ENCODE measurements at regions not wholly inside any gene's neighbourhood (a gene's known extent, or its start where the extent isn't known, plus 50 kb on each side); places are given as distances from the start of the nearest gene placed in this dataset.

DNA sequence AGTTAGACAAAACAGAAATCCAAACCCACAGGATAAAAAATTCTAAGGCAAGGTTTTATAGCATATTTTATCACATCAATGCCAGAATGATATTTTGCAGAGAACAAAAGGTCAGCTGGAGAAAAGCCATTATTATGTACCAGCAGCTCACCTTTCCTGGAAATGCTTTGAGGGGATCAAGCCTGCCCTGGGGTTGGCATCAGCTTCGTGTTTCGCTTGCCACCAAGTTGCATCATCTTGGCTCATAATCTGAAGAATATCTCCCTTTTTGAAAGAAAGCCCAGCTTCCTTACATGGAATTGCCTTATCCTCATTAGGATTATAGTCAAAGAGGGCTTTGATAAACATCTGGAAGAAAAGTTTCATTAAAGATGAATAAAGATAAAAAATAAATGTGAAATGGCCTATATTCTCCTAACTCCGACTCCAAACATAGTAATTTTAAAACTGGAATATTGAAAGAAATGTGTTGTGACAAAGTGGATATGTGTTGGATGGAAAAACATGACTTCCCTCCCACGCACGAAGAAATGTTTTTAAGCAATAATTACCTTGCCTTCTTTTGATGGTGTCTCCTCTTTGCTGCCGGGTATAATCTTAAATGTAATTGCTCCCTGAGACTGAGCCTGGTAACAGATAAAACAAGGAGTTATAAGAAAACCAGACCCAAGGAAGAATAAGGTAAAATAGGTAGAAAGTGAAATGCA is 121.3 kb upstream of the ODAD2 start:
- no peak overlapping the region for H3K4me3 ChIP-seq (ENCODE audit: low read depth, low read length)
- TF ChIP-seq, protein P1, sequence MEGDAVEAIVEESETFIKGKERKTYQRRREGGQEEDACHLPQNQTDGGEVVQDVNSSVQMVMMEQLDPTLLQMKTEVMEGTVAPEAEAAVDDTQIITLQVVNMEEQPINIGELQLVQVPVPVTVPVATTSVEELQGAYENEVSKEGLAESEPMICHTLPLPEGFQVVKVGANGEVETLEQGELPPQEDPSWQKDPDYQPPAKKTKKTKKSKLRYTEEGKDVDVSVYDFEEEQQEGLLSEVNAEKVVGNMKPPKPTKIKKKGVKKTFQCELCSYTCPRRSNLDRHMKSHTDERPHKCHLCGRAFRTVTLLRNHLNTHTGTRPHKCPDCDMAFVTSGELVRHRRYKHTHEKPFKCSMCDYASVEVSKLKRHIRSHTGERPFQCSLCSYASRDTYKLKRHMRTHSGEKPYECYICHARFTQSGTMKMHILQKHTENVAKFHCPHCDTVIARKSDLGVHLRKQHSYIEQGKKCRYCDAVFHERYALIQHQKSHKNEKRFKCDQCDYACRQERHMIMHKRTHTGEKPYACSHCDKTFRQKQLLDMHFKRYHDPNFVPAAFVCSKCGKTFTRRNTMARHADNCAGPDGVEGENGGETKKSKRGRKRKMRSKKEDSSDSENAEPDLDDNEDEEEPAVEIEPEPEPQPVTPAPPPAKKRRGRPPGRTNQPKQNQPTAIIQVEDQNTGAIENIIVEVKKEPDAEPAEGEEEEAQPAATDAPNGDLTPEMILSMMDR (IDR thresholded peaks at IDR 0.05; ENCODE audit: borderline replicate concordance, insufficient read depth, low read depth, low read length), result no peak

DNA sequence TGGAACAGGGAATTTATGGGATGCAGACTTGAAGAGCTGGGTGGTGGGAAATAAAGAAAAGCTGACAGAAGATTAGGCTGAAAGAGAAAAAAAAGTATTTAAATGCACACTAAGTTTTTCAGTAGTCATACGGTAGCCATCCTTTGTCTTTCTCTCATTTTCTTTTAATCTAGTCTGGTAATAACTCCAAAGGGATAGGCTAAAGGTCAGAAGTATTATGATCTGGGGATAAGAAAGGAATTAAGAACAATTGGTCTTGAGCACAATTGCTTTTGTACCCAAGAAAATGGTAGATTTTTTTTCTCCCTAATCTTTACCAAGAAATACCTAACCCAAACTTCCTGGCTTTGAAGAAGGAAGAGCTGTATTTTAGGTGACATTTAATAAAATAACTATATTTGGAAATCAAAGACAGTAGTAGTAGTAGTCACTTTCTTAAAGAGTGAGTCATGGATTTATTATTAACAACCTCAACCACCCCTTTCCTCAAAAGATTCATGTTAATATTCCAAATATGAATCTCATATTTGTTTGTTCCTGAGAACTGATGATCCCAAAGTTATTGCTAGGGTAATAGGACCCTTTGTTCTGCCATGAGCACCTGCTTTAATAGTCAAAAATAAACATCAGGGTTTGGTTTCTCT is 120.2 kb upstream of the ODAD2 start:
- H3K4me3 ChIP-seq (ENCODE audit: low read depth, low read length), result no peak overlapping the region
- TF ChIP-seq, protein P1 (IDR thresholded peaks at IDR 0.05; ENCODE audit: borderline replicate concordance, insufficient read depth, low read depth, low read length), result no peak

- TF ChIP-seq, protein P1 (IDR thresholded peaks at IDR 0.05; ENCODE audit: borderline replicate concordance, insufficient read depth, low read depth, low read length), result no peak
- no peak overlapping the region for H3K4me3 ChIP-seq (ENCODE audit: low read depth, low read length)
These were observed 114.3 kb upstream of the ODAD2 start for GRCh38 chr10:28113202-28113601.

DNA sequence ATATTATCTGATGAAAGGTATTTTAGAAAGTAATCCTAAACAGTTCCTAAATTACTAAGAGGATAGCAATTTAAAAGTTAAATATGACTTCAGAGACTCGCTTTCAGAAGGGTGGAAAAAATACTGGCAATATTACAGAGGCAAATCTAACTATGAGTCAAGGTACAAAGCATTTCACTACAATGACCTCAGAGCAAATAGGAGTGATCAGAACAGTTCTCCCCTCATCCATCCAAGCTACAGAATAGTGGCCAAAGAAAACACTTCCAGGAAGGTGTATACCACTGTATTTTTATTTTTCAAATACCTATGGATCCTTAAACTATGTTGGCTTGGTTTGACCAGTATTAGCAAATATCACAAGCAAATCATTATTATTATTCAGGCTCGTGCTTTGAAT is 112.8 kb upstream of the ODAD2 start:
- TF ChIP-seq, protein P1 (IDR thresholded peaks at IDR 0.05; ENCODE audit: borderline replicate concordance, insufficient read depth, low read depth, low read length), result no peak
- no peak overlapping the region for H3K4me3 ChIP-seq (ENCODE audit: low read depth, low read length)

DNA sequence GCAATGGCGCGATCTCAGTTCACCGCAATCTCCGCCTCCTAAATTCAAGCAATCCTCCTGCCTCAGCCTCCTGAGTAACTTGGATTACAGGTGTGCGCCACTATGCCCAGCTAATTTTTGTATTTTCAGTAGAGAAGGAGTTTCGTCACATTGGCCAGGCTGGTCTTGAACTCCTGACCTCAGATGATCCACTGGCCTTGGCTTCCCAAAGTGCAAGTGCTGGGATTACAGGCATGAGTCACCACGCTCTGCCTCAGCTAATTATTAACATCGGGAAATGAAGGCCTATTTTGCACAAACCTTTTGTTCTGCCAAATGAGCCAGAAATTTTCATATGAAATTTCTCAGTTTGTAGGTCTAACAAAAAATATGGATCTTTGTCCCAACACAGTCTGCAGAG is 106.7 kb upstream of the ODAD2 start:
- TF ChIP-seq, protein P1 (IDR thresholded peaks at IDR 0.05; ENCODE audit: borderline replicate concordance, insufficient read depth, low read depth, low read length), result no peak

DNA sequence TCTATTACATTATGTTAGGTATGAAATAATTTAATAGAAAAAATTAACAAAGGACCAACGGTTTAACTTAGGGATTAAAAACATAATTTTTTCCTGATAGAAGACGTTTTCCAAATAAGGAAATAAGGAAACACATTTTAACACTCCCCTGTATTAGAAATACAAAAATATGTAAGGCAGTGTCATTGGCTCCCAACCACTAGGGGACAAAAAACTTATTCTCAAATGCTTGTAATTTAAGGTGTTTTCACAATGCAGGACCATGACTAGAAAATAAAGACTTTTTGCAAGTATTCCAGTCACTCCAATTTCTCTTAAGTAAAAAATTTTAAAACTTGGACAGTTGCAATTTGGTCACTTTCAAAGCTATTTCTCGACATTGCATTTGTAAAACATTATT is 98.8 kb upstream of the ODAD2 start:
- TF ChIP-seq, protein P1 (IDR thresholded peaks at IDR 0.05; ENCODE audit: borderline replicate concordance, insufficient read depth, low read depth, low read length), result no peak
- H3K4me3 ChIP-seq (ENCODE audit: low read depth, low read length), result no peak overlapping the region

More for the DNA sequence above, 106.7 kb upstream of the ODAD2 start:
- no peak overlapping the region for H3K4me3 ChIP-seq (ENCODE audit: low read depth, low read length)
